ENCODE measurements at regions not wholly inside any gene's neighbourhood (a gene's known extent, or its start where the extent isn't known, plus 50 kb on each side); places are given as distances from the start of the nearest gene placed in this dataset.

GRCh38 chr9:1653282-1653681 lies 361.9 kb upstream of the SMARCA2 start:
- TF ChIP-seq, protein P1, sequence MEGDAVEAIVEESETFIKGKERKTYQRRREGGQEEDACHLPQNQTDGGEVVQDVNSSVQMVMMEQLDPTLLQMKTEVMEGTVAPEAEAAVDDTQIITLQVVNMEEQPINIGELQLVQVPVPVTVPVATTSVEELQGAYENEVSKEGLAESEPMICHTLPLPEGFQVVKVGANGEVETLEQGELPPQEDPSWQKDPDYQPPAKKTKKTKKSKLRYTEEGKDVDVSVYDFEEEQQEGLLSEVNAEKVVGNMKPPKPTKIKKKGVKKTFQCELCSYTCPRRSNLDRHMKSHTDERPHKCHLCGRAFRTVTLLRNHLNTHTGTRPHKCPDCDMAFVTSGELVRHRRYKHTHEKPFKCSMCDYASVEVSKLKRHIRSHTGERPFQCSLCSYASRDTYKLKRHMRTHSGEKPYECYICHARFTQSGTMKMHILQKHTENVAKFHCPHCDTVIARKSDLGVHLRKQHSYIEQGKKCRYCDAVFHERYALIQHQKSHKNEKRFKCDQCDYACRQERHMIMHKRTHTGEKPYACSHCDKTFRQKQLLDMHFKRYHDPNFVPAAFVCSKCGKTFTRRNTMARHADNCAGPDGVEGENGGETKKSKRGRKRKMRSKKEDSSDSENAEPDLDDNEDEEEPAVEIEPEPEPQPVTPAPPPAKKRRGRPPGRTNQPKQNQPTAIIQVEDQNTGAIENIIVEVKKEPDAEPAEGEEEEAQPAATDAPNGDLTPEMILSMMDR (conservative IDR thresholded peaks at IDR 0.05; ENCODE audit: low read depth, low read length): no peak
- no peak for TF ChIP-seq EZH2 (IDR thresholded peaks at IDR 0.05; ENCODE audit: low read length, unreplicated experiment)
